Uterus (tissue), 2 donors: ENCODE measurements at regions not wholly inside any gene's neighbourhood (a gene's known extent, or its start where the extent isn't known, plus 50 kb on each side); places are given as distances from the start of the nearest gene placed in this dataset.

ENCODE experiments used
- POLR2A ChIP-seq, 2 donors: fragments of 450-650 bp; IDR thresholded peaks; one replicate each; pipeline ENCODE4 v1.6.1; 2016; ENCODE audit warnings: antibody characterized with exemption in 2 of 2, mild to moderate bottlenecking in 1 of 2, moderate library complexity in 1 of 2
- TF ChIP-seq, protein P1 (sequence below), 4 experiments: fragments of 200-600 bp in 2 of 4; fragments of 450-650 bp in 2 of 4; sonication (generic) in 2 of 4; IDR thresholded peaks; one replicate each; pipeline ENCODE4 v1.5.1; 2016 to 2019; ENCODE audit warnings: antibody characterized with exemption in 4 of 4, mild to moderate bottlenecking in 2 of 4, moderate library complexity in 1 of 4

DNA sequence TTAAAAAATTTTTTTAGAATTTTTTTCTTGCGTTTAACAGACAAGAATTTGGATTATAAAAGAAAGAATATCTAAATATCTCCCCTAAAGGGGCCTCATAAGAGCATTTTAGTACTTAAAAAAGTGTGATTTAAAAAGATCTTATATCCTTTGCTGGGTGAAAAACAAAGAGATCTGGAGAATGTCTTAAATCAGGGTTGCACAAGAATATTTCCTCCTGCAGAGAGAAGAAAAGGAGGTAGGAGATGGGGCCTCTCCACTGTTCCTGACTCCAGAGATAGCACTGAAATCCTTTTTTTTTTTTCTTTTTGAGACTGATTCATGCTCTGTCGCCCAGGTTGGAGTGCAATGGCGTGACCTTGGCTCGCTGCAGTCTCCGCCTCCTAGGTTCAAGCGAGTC, 68.5 kb upstream of the OSR1 start:
- TF ChIP-seq, protein P1, sequence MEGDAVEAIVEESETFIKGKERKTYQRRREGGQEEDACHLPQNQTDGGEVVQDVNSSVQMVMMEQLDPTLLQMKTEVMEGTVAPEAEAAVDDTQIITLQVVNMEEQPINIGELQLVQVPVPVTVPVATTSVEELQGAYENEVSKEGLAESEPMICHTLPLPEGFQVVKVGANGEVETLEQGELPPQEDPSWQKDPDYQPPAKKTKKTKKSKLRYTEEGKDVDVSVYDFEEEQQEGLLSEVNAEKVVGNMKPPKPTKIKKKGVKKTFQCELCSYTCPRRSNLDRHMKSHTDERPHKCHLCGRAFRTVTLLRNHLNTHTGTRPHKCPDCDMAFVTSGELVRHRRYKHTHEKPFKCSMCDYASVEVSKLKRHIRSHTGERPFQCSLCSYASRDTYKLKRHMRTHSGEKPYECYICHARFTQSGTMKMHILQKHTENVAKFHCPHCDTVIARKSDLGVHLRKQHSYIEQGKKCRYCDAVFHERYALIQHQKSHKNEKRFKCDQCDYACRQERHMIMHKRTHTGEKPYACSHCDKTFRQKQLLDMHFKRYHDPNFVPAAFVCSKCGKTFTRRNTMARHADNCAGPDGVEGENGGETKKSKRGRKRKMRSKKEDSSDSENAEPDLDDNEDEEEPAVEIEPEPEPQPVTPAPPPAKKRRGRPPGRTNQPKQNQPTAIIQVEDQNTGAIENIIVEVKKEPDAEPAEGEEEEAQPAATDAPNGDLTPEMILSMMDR (IDR thresholded peaks at IDR 0.05): no peak
- TF ChIP-seq POLR2A (IDR thresholded peaks at IDR 0.05): no peak
